Testis (tissue), 2 donors: ENCODE measurements at regions not wholly inside any gene's neighbourhood (a gene's known extent, or its start where the extent isn't known, plus 50 kb on each side); places are given as distances from the start of the nearest gene placed in this dataset.

Experiments
- POLR2A ChIP-seq: fragments of 450-650 bp; IDR thresholded peaks from one replicate; pipeline ENCODE4 v1.6.1; 2017; ENCODE audit warnings: antibody characterized with exemption, mild to moderate bottlenecking, moderate library complexity
- TF ChIP-seq, protein P1 (sequence below), 3 experiments: fragments of 450-650 bp in 2 of 3; fragments of 200-600 bp in 1 of 3; sonication (generic) in 1 of 3; IDR thresholded peaks; one replicate each; pipeline ENCODE4 v1.5.1; 2016 to 2019; ENCODE audit warnings: antibody characterized with exemption in 3 of 3, mild to moderate bottlenecking in 2 of 3, moderate library complexity in 1 of 3

DNA sequence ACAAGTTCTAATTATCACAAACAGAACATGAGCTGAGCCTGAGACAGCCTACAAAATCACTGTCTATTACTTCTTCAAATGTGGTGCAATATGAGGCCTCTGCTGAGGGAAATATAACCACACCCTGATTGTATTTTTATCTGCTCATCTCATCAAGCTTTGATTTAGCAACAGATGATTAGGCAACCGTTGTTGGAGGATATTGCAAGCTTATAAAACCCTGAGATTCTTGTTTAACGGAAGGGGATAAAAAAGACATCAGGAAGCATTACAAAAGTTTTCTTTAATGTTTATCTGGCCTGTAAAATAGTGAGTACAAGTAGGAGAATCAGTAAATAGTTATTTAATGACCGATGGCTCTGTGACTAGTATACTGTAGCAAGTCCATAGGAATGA lies 108.5 kb downstream of the ZNF330 start:
- TF ChIP-seq, protein P1, sequence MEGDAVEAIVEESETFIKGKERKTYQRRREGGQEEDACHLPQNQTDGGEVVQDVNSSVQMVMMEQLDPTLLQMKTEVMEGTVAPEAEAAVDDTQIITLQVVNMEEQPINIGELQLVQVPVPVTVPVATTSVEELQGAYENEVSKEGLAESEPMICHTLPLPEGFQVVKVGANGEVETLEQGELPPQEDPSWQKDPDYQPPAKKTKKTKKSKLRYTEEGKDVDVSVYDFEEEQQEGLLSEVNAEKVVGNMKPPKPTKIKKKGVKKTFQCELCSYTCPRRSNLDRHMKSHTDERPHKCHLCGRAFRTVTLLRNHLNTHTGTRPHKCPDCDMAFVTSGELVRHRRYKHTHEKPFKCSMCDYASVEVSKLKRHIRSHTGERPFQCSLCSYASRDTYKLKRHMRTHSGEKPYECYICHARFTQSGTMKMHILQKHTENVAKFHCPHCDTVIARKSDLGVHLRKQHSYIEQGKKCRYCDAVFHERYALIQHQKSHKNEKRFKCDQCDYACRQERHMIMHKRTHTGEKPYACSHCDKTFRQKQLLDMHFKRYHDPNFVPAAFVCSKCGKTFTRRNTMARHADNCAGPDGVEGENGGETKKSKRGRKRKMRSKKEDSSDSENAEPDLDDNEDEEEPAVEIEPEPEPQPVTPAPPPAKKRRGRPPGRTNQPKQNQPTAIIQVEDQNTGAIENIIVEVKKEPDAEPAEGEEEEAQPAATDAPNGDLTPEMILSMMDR (IDR thresholded peaks at IDR 0.05) = no peak
- no peak for TF ChIP-seq POLR2A
